NCI-H1048 (cell line): ENCODE measurements at regions not wholly inside any gene's neighbourhood (a gene's known extent, or its start where the extent isn't known, plus 50 kb on each side); places are given as distances from the start of the nearest gene placed in this dataset.
"Not testable (repeated sequence)": the region's sequence is repeated elsewhere in the genome, so short reads cannot be mapped to it uniquely, and the experiment has no call there.

Experiments used
- DNase-seq: peaks from one replicate; lab custom pipeline; 2025; lab: John Stamatoyannopoulos, UW

GRCh38 chr6:144615870-144616269 lies 330.7 kb downstream of the UTRN start:
- DNase-seq = no peak

- DNase-seq = no peak
Observed at GRCh38 chr6:144617191-144617590, 332.1 kb downstream of the UTRN start.

- DNase-seq = no peak
Observed at GRCh38 chr6:144617708-144618107, 332.6 kb downstream of the UTRN start.

- DNase-seq = no peak
Observed at GRCh38 chr6:144619966-144620365, 334.8 kb downstream of the UTRN start.

- DNase-seq = no peak
Observed at GRCh38 chr6:144621332-144621731, 336.2 kb downstream of the UTRN start.

GRCh38 chr6:144624246-144624645 lies 339.1 kb downstream of the UTRN start:
- no peak for DNase-seq

GRCh38 chr6:144624716-144625115 lies 339.6 kb downstream of the UTRN start:
- DNase-seq = no peak

GRCh38 chr6:144630857-144631256 lies 345.7 kb downstream of the UTRN start:
- DNase-seq = no peak

- no peak for DNase-seq
Observed at GRCh38 chr6:144632266-144632665, 347.1 kb downstream of the UTRN start.

- DNase-seq = no peak
Observed at GRCh38 chr6:144633886-144634285, 348.8 kb downstream of the UTRN start.

- no peak for DNase-seq
Observed at GRCh38 chr6:144634371-144634770, 349.2 kb downstream of the UTRN start.

GRCh38 chr6:144635051-144635450 lies 349.9 kb downstream of the UTRN start:
- DNase-seq = no peak

GRCh38 chr6:144636025-144636424 lies 350.9 kb downstream of the UTRN start:
- DNase-seq = not testable (repeated sequence)

GRCh38 chr6:144637541-144637940 lies 352.4 kb downstream of the UTRN start:
- no peak for DNase-seq

- no peak for DNase-seq
Observed at GRCh38 chr6:144639654-144640053, 354.5 kb downstream of the UTRN start.

- no peak for DNase-seq
Observed at GRCh38 chr6:144641286-144641685, 356.2 kb downstream of the UTRN start.

GRCh38 chr6:144644776-144645175 lies 359.6 kb downstream of the UTRN start:
- no peak for DNase-seq

GRCh38 chr6:144646093-144647056 lies 361.2 kb downstream of the UTRN start:
- DNase-seq = no peak

- DNase-seq = no peak
Observed at GRCh38 chr6:144647406-144647964, 362.4 kb downstream of the UTRN start.

GRCh38 chr6:144647971-144648651 lies 363.0 kb downstream of the UTRN start:
- no peak for DNase-seq

- no peak for DNase-seq
Observed at GRCh38 chr6:144649085-144649484, 363.9 kb downstream of the UTRN start.

- no peak for DNase-seq
Observed at GRCh38 chr6:144651234-144651633, 366.1 kb downstream of the UTRN start.
